NCI-H1417 treated with DMSO at 0.1 percent for 48 hours (cell line): ENCODE measurements at regions not wholly inside any gene's neighbourhood (a gene's known extent, or its start where the extent isn't known, plus 50 kb on each side); places are given as distances from the start of the nearest gene placed in this dataset.
"Not testable (repeated sequence)": the region's sequence is repeated elsewhere in the genome, so short reads cannot be mapped to it uniquely, and the experiment has no call there.

Experiments used
- DNase-seq: peaks from one replicate; lab custom pipeline; 2025; lab: John Stamatoyannopoulos, UW

- no peak for DNase-seq
Measured at GRCh38 chr14:22386924-22387775, 201.9 kb downstream of the DAD1 start.

- no peak for DNase-seq
Measured at GRCh38 chr14:22384974-22385526, 204.0 kb downstream of the DAD1 start.

- no peak for DNase-seq
Measured at GRCh38 chr14:22384167-22384549, 204.9 kb downstream of the DAD1 start.

- no peak for DNase-seq
Measured at GRCh38 chr14:22383515-22384166, 205.4 kb downstream of the DAD1 start.

- no peak for DNase-seq
Measured at GRCh38 chr14:22382955-22383354, 206.1 kb downstream of the DAD1 start.

- DNase-seq: no peak
Measured at GRCh38 chr14:22382395-22382794, 206.6 kb downstream of the DAD1 start.

- no peak for DNase-seq
Measured at GRCh38 chr14:22381766-22382165, 207.3 kb downstream of the DAD1 start.

- no peak for DNase-seq
Measured at GRCh38 chr14:22381408-22381760, 207.6 kb downstream of the DAD1 start.

- no peak for DNase-seq
Measured at GRCh38 chr14:22380571-22381407, 208.2 kb downstream of the DAD1 start.

GRCh38 chr14:22379727-22380126 is 209.3 kb downstream of the DAD1 start:
- DNase-seq: no peak

GRCh38 chr14:22378181-22378580 is 210.8 kb downstream of the DAD1 start:
- no peak for DNase-seq

GRCh38 chr14:22375321-22375930 is 213.6 kb downstream of the DAD1 start:
- no peak for DNase-seq

GRCh38 chr14:22370084-22370847 is 218.8 kb downstream of the DAD1 start:
- DNase-seq: no peak

- no peak for DNase-seq
Measured at GRCh38 chr14:22358726-22359125, 230.3 kb downstream of the DAD1 start.

- not testable (repeated sequence) for DNase-seq
Measured at GRCh38 chr14:22349281-22349680, 239.7 kb downstream of the DAD1 start.

GRCh38 chr14:22344673-22345072 is 244.4 kb downstream of the DAD1 start:
- DNase-seq: no peak

- not testable (repeated sequence) for DNase-seq
Measured at GRCh38 chr14:22344209-22344608, 244.8 kb downstream of the DAD1 start.

GRCh38 chr14:22341049-22341448 is 248.0 kb downstream of the DAD1 start:
- no peak for DNase-seq

- DNase-seq: no peak
Measured at GRCh38 chr14:22338917-22339715, 249.9 kb downstream of the DAD1 start.

- no peak for DNase-seq
Measured at GRCh38 chr14:22338381-22338780, 250.6 kb downstream of the DAD1 start.
